Breast epithelium (tissue), 4 donors: ENCODE measurements at regions not wholly inside any gene's neighbourhood (a gene's known extent, or its start where the extent isn't known, plus 50 kb on each side); places are given as distances from the start of the nearest gene placed in this dataset.

Experiments
- DNase-seq, 2 donors: peaks; one replicate each; pipeline ENCODE4 v3.0.0-alpha.2; 2019; ENCODE audit warnings: low spot score in 2 of 2
- H3K27ac ChIP-seq, 2 donors: fragments of 200-600 bp; sonication (generic) in 1 of 2; one replicate each; pipeline ENCODE4 v1.5.1; 2016 to 2019; ENCODE audit warnings: mild to moderate bottlenecking in 1 of 2
- H3K27me3 ChIP-seq, 2 donors: fragments of 200-600 bp; sonication (generic) in 1 of 2; one replicate each; pipeline versions ENCODE4 v1.5.1 to v1.6.0; 2017 to 2019; ENCODE audit warnings: control low read depth in 1 of 2, mild to moderate bottlenecking in 1 of 2
- H3K36me3 ChIP-seq: fragments of 200-600 bp; one replicate; pipeline ENCODE4 v1.5.1; 2019
- H3K4me1 ChIP-seq, 2 donors: fragments of 200-600 bp; sonication (generic); one replicate each; pipeline ENCODE4 v1.5.1; 2016 to 2019; ENCODE audit warnings: control low read depth in 1 of 2
- H3K4me3 ChIP-seq, 3 donors: fragments of 200-600 bp; sonication (generic); 1 replicate in 2 of 3; 2 replicates in 1 of 3; pipeline ENCODE4 v1.5.1; 2016 to 2019; ENCODE audit warnings: mild to moderate bottlenecking in 3 of 3, moderate library complexity in 2 of 3
- H3K9me3 ChIP-seq, 2 donors: fragments of 200-600 bp; sonication (generic) in 1 of 2; one replicate each; pipeline ENCODE4 v1.5.1; 2016 to 2019; ENCODE audit warnings: control low read depth in 1 of 2
- CTCF ChIP-seq, 3 donors: fragments of 450-650 bp; IDR thresholded peaks; one replicate each; pipeline ENCODE4 v1.5.1; 2016 to 2017; ENCODE audit warnings: antibody characterized with exemption in 3 of 3, mild to moderate bottlenecking in 3 of 3, moderate library complexity in 3 of 3
- POLR2A ChIP-seq: fragments of 450-650 bp; IDR thresholded peaks from one replicate; pipeline ENCODE4 v1.6.1; 2016; ENCODE audit warnings: antibody characterized with exemption, mild to moderate bottlenecking, moderate library complexity
- POLR2AphosphoS5 ChIP-seq, 3 donors: sonication (generic); formaldehyde crosslinking; IDR thresholded peaks; one replicate each; pipeline ENCODE4 v1.6.1; 2017; ENCODE audit warnings: antibody characterized with exemption in 3 of 3
- intact Hi-C: fragments of 100-400 bp; cut with DNase I; formaldehyde crosslinking; loops from one replicate; pipeline ENCODE4 v1.15.1; 2023; ENCODE audit warnings: low total_unique reads

GRCh38 chrX:9280831-9281230, 184.0 kb upstream of the TBL1X start:
- Histone ChIP-seq H3K9me3 (no peaks in the 10 kb centered on the region), H3K27me3 (peaks cover 0 to 9% of the 10 kb centered on the region in 2 donors), H3K36me3 (no peaks in the 10 kb centered on the region), H3K4me1 (no peaks in the 10 kb centered on the region), H3K27ac (no peak overlapping the region), H3K4me3 (no peak overlapping the region)
- intact Hi-C loops: loop anchor here (10.0 kb wide), 1 partner anchor 836 kb away; no protein-coding TSS in a partner anchor
- DNase-seq: no peak
- TF ChIP-seq POLR2AphosphoS5 (IDR thresholded peaks at IDR 0.05) (no peak), CTCF (IDR thresholded peaks at IDR 0.05) (no peak), POLR2A (no peak)

- no peaks in the 10 kb centered on the region for H3K4me1 ChIP-seq
- TF ChIP-seq POLR2A: no peak
- TF ChIP-seq POLR2AphosphoS5 (IDR thresholded peaks at IDR 0.05): no peak
- TF ChIP-seq CTCF (IDR thresholded peaks at IDR 0.05): no peak
- DNase-seq: no peak
- no peak overlapping the region for H3K4me3 ChIP-seq
- intact Hi-C loops: loop anchor here (10.0 kb wide), 1 partner anchor 838 kb away; no protein-coding TSS in a partner anchor
- no peak overlapping the region for H3K27ac ChIP-seq
- no peaks in the 10 kb centered on the region for H3K9me3 ChIP-seq
- H3K36me3 ChIP-seq: no peaks in the 10 kb centered on the region
- peaks cover 0 to 9% of the 10 kb centered on the region in 2 donors for H3K27me3 ChIP-seq
Observed at GRCh38 chrX:9282325-9282724, 182.5 kb upstream of the TBL1X start.

- H3K4me3 ChIP-seq: no peak overlapping the region
- no peaks in the 10 kb centered on the region for H3K9me3 ChIP-seq
- H3K27ac ChIP-seq: no peak overlapping the region
- intact Hi-C loops: loop anchor here (10.0 kb wide), 1 partner anchor 841 kb away; no protein-coding TSS in a partner anchor
- H3K36me3 ChIP-seq: no peaks in the 10 kb centered on the region
- H3K27me3 ChIP-seq: peaks cover 0 to 14% of the 10 kb centered on the region in 2 donors
- H3K4me1 ChIP-seq: no peaks in the 10 kb centered on the region
- TF ChIP-seq POLR2A (no peak), POLR2AphosphoS5 (IDR thresholded peaks at IDR 0.05) (no peak), CTCF (IDR thresholded peaks at IDR 0.05) (no peak)
- DNase-seq: no peak
Observed at GRCh38 chrX:9285342-9285771, 179.5 kb upstream of the TBL1X start.

- H3K4me3 ChIP-seq: no peak overlapping the region
- intact Hi-C loops: loop anchor here (10.0 kb wide), 1 partner anchor 841 kb away; no protein-coding TSS in a partner anchor
- no peaks in the 10 kb centered on the region for H3K9me3 ChIP-seq
- TF ChIP-seq POLR2A: no peak
- TF ChIP-seq CTCF (IDR thresholded peaks at IDR 0.05): no peak
- TF ChIP-seq POLR2AphosphoS5 (IDR thresholded peaks at IDR 0.05): no peak
- peaks cover 0 to 12% of the 10 kb centered on the region in 2 donors for H3K27me3 ChIP-seq
- H3K36me3 ChIP-seq: no peaks in the 10 kb centered on the region
- H3K4me1 ChIP-seq: no peaks in the 10 kb centered on the region
- no peak overlapping the region for H3K27ac ChIP-seq
- DNase-seq: no peak
Observed at GRCh38 chrX:9286234-9286633, 178.6 kb upstream of the TBL1X start.

GRCh38 chrX:9291629-9292028, 173.2 kb upstream of the TBL1X start:
- no peak for DNase-seq
- H3K9me3 ChIP-seq: no peaks in the 10 kb centered on the region
- H3K27ac ChIP-seq: no peak overlapping the region
- H3K4me3 ChIP-seq: peak overlapping the region in 2 of 3 donors; percentile 18 to 51
- no peaks in the 10 kb centered on the region for H3K4me1 ChIP-seq
- H3K27me3 ChIP-seq: peaks cover 0 to 45% of the 10 kb centered on the region in 2 donors
- TF ChIP-seq POLR2A (no peak), CTCF (IDR thresholded peaks at IDR 0.05) (no peak), POLR2AphosphoS5 (IDR thresholded peaks at IDR 0.05) (no peak)
- intact Hi-C loops: no loop called here
- H3K36me3 ChIP-seq: no peaks in the 10 kb centered on the region
